Spleen (tissue), 11 donors: ENCODE measurements at regions not wholly inside any gene's neighbourhood (a gene's known extent, or its start where the extent isn't known, plus 50 kb on each side); places are given as distances from the start of the nearest gene placed in this dataset.

Experiments used
- DNase-seq: peaks from one replicate; pipeline ENCODE4 v3.0.0-alpha.2; 2020
- H3K27ac ChIP-seq, 8 donors: fragments of 200-600 bp; sonication (generic) in 7 of 8; 1 replicate in 4 of 8; 2 replicates in 4 of 8; pipeline versions ENCODE4 v1.5.0 to v1.8.0; 2016 to 2021; ENCODE audit warnings: inconsistent platforms in 4 of 8, mild to moderate bottlenecking in 4 of 8, moderate library complexity in 1 of 8
- H3K27me3 ChIP-seq, 7 donors: fragments of 200-600 bp; sonication (generic) in 6 of 7; replicated peaks in 1 of 7; 1 replicate in 4 of 7; 2 replicates in 3 of 7; pipeline versions ENCODE4 v1.5.0 to v1.8.0; 2016 to 2021; ENCODE audit warnings: inconsistent platforms in 3 of 7, mild to moderate bottlenecking in 1 of 7
- H3K36me3 ChIP-seq, 6 donors: fragments of 200-600 bp; sonication (generic) in 5 of 6; 1 replicate in 4 of 6; 2 replicates in 2 of 6; pipeline versions ENCODE4 v1.5.0 to v1.8.0; 2016 to 2021; ENCODE audit warnings: inconsistent platforms in 2 of 6
- H3K4me1 ChIP-seq, 6 donors: fragments of 200-600 bp; sonication (generic) in 5 of 6; 1 replicate in 3 of 6; 2 replicates in 3 of 6; pipeline versions ENCODE4 v1.5.0 to v1.8.0; 2016 to 2021; ENCODE audit warnings: inconsistent platforms in 3 of 6
- H3K4me3 ChIP-seq, 8 donors: fragments of 200-600 bp; sonication (generic) in 7 of 8; 1 replicate in 4 of 8; 2 replicates in 4 of 8; pipeline versions ENCODE4 v1.5.0 to v1.8.0; 2016 to 2021; ENCODE audit warnings: inconsistent platforms in 4 of 8, mild to moderate bottlenecking in 4 of 8, moderate library complexity in 2 of 8
- H3K9me3 ChIP-seq, 8 donors: fragments of 200-600 bp; sonication (generic) in 7 of 8; 1 replicate in 4 of 8; 2 replicates in 4 of 8; pipeline versions ENCODE4 v1.5.0 to v1.8.0; 2016 to 2021; ENCODE audit warnings: inconsistent platforms in 4 of 8
- CTCF ChIP-seq, 11 experiments: fragments of 200-600 bp in 7 of 11; fragments of 450-650 bp in 4 of 11; sonication (generic) in 4 of 11; IDR thresholded peaks in 8 of 11; conservative IDR thresholded peaks in 3 of 11; 1 replicate in 7 of 11; 2 replicates in 4 of 11; pipeline versions ENCODE4 v1.4.0 to v1.8.0; 2016 to 2021; ENCODE audit warnings: antibody characterized with exemption in 11 of 11, inconsistent platforms in 4 of 11, mild to moderate bottlenecking in 1 of 11
- POLR2A ChIP-seq, 3 donors: fragments of 450-650 bp; IDR thresholded peaks; one replicate each; pipeline ENCODE4 v1.5.1; 2017; ENCODE audit warnings: antibody characterized with exemption in 3 of 3, mild to moderate bottlenecking in 1 of 3
- POLR2AphosphoS5 ChIP-seq, 3 donors: sonication (generic); formaldehyde crosslinking; IDR thresholded peaks; one replicate each; pipeline ENCODE4 v1.5.1; 2017; ENCODE audit warnings: antibody characterized with exemption in 3 of 3
- WGBS, 5 donors: extraction: QIAGEN DNeasy Blood & Tissue Kit in 3 of 5; methylation state at CpG; one replicate each; pipeline versions ENCODE4 v1.1.5 to v1.1.7; 2013 to 2018; 5-methylcytosine and 5-hydroxymethylcytosine counted together
- intact Hi-C: fragments of 100-400 bp; cut with DNase I; formaldehyde crosslinking; loops from one replicate; pipeline ENCODE4 v1.15.0; 2023; ENCODE audit warnings: low total_unique reads
- donor health status: healthy with polysubstance abuse.
- donor health status: DM: no; HTN: no; CAD: no; lungs with moderate emphysema.
- donor health status: DM: no; HTN: no; CAD: no.
- donor health status: Bipolar disorder and iron deficiency.
- donor health status: healthy.
- donor health status: DM: no; HTN: no; CAD: no.
- donor health status: DM: yes; HTN: yes; CAD: no.

GRCh38 chr2:226564667-226565066 lies 235.0 kb downstream of the IRS1 start:
- no peak overlapping the region for H3K4me3 ChIP-seq
- no peak for DNase-seq
- H3K9me3 ChIP-seq = no peaks in the 10 kb centered on the region
- WGBS, 5 donors = 81 to 89% (median 85%) methylated on average over 5 of the region's 5 CpGs
- peaks cover 0 to 6% (median 0%) of the 10 kb centered on the region in 7 donors for H3K27me3 ChIP-seq
- TF ChIP-seq POLR2A (IDR thresholded peaks at IDR 0.05) (no peak), POLR2AphosphoS5 (IDR thresholded peaks at IDR 0.05) (no peak), CTCF (IDR thresholded peaks at IDR 0.05 in 8 of 11, conservative IDR thresholded peaks at IDR 0.05 in 3 of 11) (no peak)
- no peaks in the 10 kb centered on the region for H3K4me1 ChIP-seq
- no peaks in the 10 kb centered on the region for H3K36me3 ChIP-seq
- H3K27ac ChIP-seq = no peak overlapping the region
- intact Hi-C loops = no loop called here

GRCh38 chr2:226561962-226562361 lies 237.7 kb downstream of the IRS1 start:
- Histone ChIP-seq H3K27ac (no peak overlapping the region), H3K36me3 (no peaks in the 10 kb centered on the region), H3K4me1 (no peaks in the 10 kb centered on the region), H3K9me3 (no peaks in the 10 kb centered on the region), H3K4me3 (no peak overlapping the region), H3K27me3 (peaks cover 0 to 6% (median 0%) of the 10 kb centered on the region in 7 donors)
- intact Hi-C loops = no loop called here
- WGBS, 5 donors = 74 to 90% (median 83%) methylated on average over 1 of the region's 1 CpG
- no peak for DNase-seq
- TF ChIP-seq POLR2A (IDR thresholded peaks at IDR 0.05) = no peak
- no peak for TF ChIP-seq CTCF (IDR thresholded peaks at IDR 0.05 in 8 of 11, conservative IDR thresholded peaks at IDR 0.05 in 3 of 11)
- TF ChIP-seq POLR2AphosphoS5 (IDR thresholded peaks at IDR 0.05) = no peak

GRCh38 chr2:226560325-226560724 lies 239.3 kb downstream of the IRS1 start:
- Histone ChIP-seq H3K9me3 (no peaks in the 10 kb centered on the region), H3K27ac (no peak overlapping the region), H3K4me1 (no peaks in the 10 kb centered on the region), H3K4me3 (no peak overlapping the region), H3K27me3 (peaks cover 0 to 6% (median 0%) of the 10 kb centered on the region in 7 donors), H3K36me3 (no peaks in the 10 kb centered on the region)
- DNase-seq = no peak
- no peak for TF ChIP-seq POLR2AphosphoS5 (IDR thresholded peaks at IDR 0.05)
- TF ChIP-seq POLR2A (IDR thresholded peaks at IDR 0.05) = no peak
- no peak for TF ChIP-seq CTCF (IDR thresholded peaks at IDR 0.05 in 8 of 11, conservative IDR thresholded peaks at IDR 0.05 in 3 of 11)
- intact Hi-C loops = no loop called here
- 62 to 77% (median 69%) methylated on average over 2 of the region's 2 CpGs for WGBS, 5 donors

GRCh38 chr2:226559536-226559935 lies 240.1 kb downstream of the IRS1 start:
- intact Hi-C loops = no loop called here
- no peak for DNase-seq
- no peaks in the 10 kb centered on the region for H3K4me1 ChIP-seq
- TF ChIP-seq POLR2AphosphoS5 (IDR thresholded peaks at IDR 0.05) (no peak), POLR2A (IDR thresholded peaks at IDR 0.05) (no peak), CTCF (IDR thresholded peaks at IDR 0.05 in 8 of 11, conservative IDR thresholded peaks at IDR 0.05 in 3 of 11) (no peak)
- WGBS, 5 donors = 71 to 85% (median 75%) methylated on average over 2 of the region's 2 CpGs
- peaks cover 0 to 6% (median 0%) of the 10 kb centered on the region in 7 donors for H3K27me3 ChIP-seq
- no peaks in the 10 kb centered on the region for H3K9me3 ChIP-seq
- no peak overlapping the region for H3K27ac ChIP-seq
- no peaks in the 10 kb centered on the region for H3K36me3 ChIP-seq
- no peak overlapping the region for H3K4me3 ChIP-seq
